Thoracic aorta (tissue), 2 donors: ENCODE measurements at regions not wholly inside any gene's neighbourhood (a gene's known extent, or its start where the extent isn't known, plus 50 kb on each side); places are given as distances from the start of the nearest gene placed in this dataset.

Experiments used
- ATAC-seq: fragments of 150-250 bp; one replicate; pipeline ENCODE4 v1.8.0; 2017; ENCODE audit warnings: low read depth; ENCODE audit not compliant: insufficient number of reproducible peaks, low FRiP score
- DNase-seq: peaks from one replicate; pipeline ENCODE4 v3.0.0-alpha.2; 2020; ENCODE audit warnings: low spot score
- H3K27ac ChIP-seq, 2 donors: fragments of 200-600 bp; sonication (generic); 1 replicate in 1 of 2; 2 replicates in 1 of 2; pipeline ENCODE4 v1.5.1; 2016; ENCODE audit warnings: mild to moderate bottlenecking in 2 of 2, moderate library complexity in 2 of 2
- H3K27me3 ChIP-seq: fragments of 200-600 bp; sonication (generic); replicated peaks from 2 replicates; pipeline ENCODE4 v1.6.0; 2016; ENCODE audit warnings: mild to moderate bottlenecking; ENCODE audit not compliant: insufficient read depth
- H3K36me3 ChIP-seq: fragments of 200-600 bp; sonication (generic); one replicate; pipeline ENCODE4 v1.5.1; 2016
- H3K4me1 ChIP-seq, 2 donors: fragments of 200-600 bp; sonication (generic); 1 replicate in 1 of 2; 2 replicates in 1 of 2; pipeline versions ENCODE4 v1.5.1 to v1.6.0; 2016; ENCODE audit warnings: low read depth in 2 of 2, mild to moderate bottlenecking in 1 of 2; ENCODE audit not compliant: control insufficient read depth in 1 of 2
- H3K4me3 ChIP-seq: fragments of 200-600 bp; sonication (generic); 2 replicates; pipeline ENCODE4 v1.5.1; 2016; ENCODE audit warnings: mild to moderate bottlenecking
- H3K9me3 ChIP-seq: fragments of 200-600 bp; sonication (generic); 2 replicates; pipeline ENCODE4 v1.5.1; 2016
- TF ChIP-seq, protein P1 (sequence below): fragments of 200-600 bp; sonication (generic); IDR thresholded peaks from one replicate; pipeline ENCODE4 v1.5.1; 2019; ENCODE audit warnings: antibody characterized with exemption

DNA sequence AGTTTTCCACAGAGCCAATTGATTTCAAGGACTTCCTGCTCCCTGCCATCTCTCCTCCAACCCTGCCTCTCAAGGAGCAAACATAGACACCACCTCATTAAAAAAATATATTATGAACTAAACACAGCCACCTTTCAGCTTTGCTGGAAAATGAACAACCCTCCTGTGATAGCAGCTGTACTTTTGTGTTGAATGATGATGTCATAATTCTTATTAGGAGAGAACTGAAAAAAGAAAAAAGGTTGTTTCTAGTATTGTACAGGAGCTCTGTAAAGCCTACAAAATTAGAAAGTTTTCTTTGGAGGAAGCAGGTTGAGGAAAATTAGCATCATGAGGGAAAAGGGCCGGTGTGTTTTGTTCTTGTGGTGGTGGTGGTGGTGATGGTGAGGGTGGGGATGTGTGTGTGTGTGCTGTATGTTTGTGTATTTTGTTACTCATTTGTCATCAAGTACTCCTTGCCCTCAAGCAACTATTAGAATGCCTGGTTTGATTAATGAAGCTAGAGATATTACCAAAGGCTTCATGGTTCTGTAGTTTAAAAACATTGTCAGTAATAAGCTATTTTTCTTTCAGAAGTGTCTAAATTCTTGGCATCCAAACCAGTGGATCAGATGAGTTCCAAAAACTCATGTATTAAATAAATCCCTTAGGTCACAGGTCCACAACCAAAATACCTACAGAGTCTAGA is 405.9 kb downstream of the TLE4 start:
- no peak overlapping the region for H3K27ac ChIP-seq
- H3K27me3 ChIP-seq: no peaks in the 10 kb centered on the region
- DNase-seq: no peak
- H3K4me1 ChIP-seq: peaks cover 0 to 3% of the 10 kb centered on the region in 2 donors
- H3K4me3 ChIP-seq: no peak overlapping the region
- no peaks in the 10 kb centered on the region for H3K36me3 ChIP-seq
- no peak for ATAC-seq
- TF ChIP-seq, protein P1, sequence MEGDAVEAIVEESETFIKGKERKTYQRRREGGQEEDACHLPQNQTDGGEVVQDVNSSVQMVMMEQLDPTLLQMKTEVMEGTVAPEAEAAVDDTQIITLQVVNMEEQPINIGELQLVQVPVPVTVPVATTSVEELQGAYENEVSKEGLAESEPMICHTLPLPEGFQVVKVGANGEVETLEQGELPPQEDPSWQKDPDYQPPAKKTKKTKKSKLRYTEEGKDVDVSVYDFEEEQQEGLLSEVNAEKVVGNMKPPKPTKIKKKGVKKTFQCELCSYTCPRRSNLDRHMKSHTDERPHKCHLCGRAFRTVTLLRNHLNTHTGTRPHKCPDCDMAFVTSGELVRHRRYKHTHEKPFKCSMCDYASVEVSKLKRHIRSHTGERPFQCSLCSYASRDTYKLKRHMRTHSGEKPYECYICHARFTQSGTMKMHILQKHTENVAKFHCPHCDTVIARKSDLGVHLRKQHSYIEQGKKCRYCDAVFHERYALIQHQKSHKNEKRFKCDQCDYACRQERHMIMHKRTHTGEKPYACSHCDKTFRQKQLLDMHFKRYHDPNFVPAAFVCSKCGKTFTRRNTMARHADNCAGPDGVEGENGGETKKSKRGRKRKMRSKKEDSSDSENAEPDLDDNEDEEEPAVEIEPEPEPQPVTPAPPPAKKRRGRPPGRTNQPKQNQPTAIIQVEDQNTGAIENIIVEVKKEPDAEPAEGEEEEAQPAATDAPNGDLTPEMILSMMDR: no peak
- H3K9me3 ChIP-seq: no peaks in the 10 kb centered on the region

DNA sequence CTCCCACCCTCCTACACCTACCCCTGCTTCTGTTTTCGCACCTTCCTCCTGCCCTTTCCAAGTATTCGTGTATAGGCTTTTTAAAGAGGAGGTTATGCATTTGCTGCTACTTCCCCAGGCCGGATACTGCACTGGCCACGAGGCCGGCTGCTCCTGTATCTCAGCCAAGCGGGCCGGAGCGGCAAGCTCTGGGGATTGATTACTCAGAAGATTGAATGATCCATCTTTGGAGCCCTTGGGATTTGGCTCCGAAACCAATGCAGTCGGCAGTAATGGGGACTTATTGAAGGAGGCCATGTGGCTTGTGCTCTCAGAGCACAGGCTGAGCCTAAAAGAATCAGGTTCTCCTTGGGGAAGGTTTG is 405.3 kb downstream of the TLE4 start:
- H3K4me1 ChIP-seq: peaks cover 0 to 3% of the 10 kb centered on the region in 2 donors
- no peaks in the 10 kb centered on the region for H3K36me3 ChIP-seq
- no peaks in the 10 kb centered on the region for H3K9me3 ChIP-seq
- H3K27me3 ChIP-seq: no peaks in the 10 kb centered on the region
- no peak overlapping the region for H3K4me3 ChIP-seq
- TF ChIP-seq, protein P1: no peak
- no peak for ATAC-seq
- DNase-seq: no peak
- no peak overlapping the region for H3K27ac ChIP-seq

DNA sequence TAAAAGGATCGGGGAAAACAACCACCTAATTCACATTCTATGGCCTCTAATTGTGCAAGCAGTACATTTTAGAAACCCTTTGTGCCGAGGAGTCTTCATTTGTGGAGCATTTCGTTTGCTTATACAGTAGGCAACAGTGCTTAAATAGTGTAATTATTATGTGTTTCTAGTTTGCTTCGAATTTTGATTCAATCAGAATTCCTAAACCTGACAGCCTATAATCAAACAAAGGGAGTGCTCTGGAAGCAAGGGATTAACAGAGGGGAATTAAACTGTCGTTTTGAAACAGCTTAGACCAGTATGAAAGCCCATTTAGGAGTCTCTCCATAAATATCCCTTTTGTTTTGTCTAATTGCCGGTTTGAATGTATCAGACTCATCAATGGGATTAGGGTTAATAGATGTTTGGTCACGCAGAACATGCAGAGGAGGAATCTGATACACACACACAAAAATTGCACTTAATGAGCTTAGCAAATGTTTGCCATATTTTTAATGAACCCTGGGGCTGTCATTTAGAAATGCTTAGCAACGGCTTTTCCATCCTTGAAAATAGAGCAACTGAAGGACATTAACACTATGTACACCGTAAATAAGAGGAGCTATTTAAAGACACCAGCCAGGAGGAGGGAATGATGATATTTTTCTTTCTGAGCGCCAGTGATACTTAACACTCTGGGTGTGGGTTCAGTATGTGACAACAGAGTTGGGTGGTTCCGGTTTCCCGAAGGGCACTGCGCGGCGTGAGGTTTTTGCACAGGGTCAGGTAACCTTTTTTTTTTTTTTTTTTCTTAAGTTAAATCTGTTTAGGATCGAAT is 404.7 kb downstream of the TLE4 start:
- ATAC-seq (no peak), DNase-seq (no peak)
- no peak overlapping the region for H3K4me3 ChIP-seq
- no peaks in the 10 kb centered on the region for H3K36me3 ChIP-seq
- H3K4me1 ChIP-seq: peaks cover 0 to 3% of the 10 kb centered on the region in 2 donors
- H3K27ac ChIP-seq: no peak overlapping the region
- H3K9me3 ChIP-seq: no peaks in the 10 kb centered on the region
- TF ChIP-seq, protein P1: no peak
- no peaks in the 10 kb centered on the region for H3K27me3 ChIP-seq

DNA sequence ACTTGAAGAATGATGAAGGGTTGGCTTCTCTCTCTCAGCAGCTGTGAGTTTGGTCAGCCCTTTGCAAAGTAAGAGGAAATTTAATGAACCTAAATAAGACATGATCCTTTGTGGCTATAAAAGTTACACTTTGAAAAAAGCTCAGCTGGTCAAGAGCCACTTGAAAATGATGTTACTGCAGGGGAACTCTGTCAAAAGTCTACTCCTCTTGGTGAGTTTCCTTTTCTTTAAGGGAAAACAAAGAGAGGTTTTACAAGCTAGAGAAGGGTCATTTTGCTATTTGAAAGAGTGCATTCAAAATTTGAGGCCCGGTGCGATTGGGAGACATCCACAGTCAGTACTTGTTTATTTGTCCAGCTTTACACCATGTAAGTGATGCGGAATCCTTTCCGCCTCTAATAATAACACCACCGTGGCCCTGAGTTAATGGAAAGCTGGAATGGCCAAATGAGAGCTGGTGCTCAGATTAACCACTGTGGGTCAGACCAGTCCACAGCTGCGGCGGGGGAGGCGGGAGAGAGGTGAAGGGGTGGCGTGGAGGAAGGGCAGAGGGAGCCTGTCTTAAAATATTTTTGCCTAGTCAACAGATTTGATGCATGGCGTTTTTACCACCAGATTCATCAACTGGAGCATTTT is 404.0 kb downstream of the TLE4 start:
- Histone ChIP-seq H3K27me3 (no peaks in the 10 kb centered on the region), H3K27ac (no peak overlapping the region), H3K36me3 (no peaks in the 10 kb centered on the region), H3K9me3 (no peaks in the 10 kb centered on the region), H3K4me1 (peaks cover 0 to 3% of the 10 kb centered on the region in 2 donors), H3K4me3 (no peak overlapping the region)
- TF ChIP-seq, protein P1: no peak
- no peak for DNase-seq
- ATAC-seq: no peak

DNA sequence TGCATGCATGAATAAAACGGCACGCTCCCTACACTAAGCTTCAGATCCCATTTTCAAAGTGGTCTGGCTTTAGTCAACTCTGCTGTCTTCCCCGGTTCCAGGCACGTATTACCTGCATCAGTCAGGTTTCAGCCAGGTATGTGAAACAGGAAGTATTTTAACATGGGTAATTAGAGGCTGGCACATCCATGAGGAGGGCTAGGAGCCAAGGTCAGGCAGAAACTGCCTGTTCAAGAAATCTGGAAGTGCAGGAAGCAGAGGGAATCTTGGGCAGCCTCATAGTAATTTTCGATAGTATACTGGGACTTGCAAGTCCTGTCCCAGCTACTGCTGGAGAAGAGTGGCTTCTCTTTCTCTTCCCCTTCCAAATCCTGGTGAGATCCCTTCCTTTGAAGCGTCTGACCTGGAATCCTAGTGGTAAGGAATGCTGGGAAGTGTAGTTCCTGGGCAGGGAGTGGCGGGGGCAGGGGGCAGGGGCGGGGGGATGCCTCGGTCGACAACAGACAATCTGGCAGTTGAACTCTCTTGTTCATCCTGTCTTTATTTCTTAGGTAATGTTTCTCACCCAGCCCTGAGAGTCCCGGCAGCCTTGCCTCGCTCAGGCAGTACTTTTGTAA is 403.1 kb downstream of the TLE4 start:
- Histone ChIP-seq H3K36me3 (no peaks in the 10 kb centered on the region), H3K4me1 (peaks cover 0 to 3% of the 10 kb centered on the region in 2 donors), H3K4me3 (no peak overlapping the region), H3K27me3 (no peaks in the 10 kb centered on the region), H3K9me3 (no peaks in the 10 kb centered on the region), H3K27ac (no peak overlapping the region)
- DNase-seq: no peak
- ATAC-seq: no peak
- TF ChIP-seq, protein P1: no peak
